GM19455 (cell line): ENCODE measurements at regions not wholly inside any gene's neighbourhood (a gene's known extent, or its start where the extent isn't known, plus 50 kb on each side); places are given as distances from the start of the nearest gene placed in this dataset.

ENCODE experiments used
- ATAC-seq: cut with Tn5 transposase; IDR thresholded peaks from one replicate; pipeline ENCODE4 v1.9.1; 2021; ENCODE audit not compliant: unreplicated experiment

GRCh38 chr14:86596024-86596423 is 1066.1 kb downstream of the FLRT2 start:
- ATAC-seq = no peak

- ATAC-seq = no peak
Measured at GRCh38 chr14:86575141-86575540, 1045.2 kb downstream of the FLRT2 start.

GRCh38 chr14:86574778-86575129 is 1044.8 kb downstream of the FLRT2 start:
- ATAC-seq = no peak

- ATAC-seq = no peak
Measured at GRCh38 chr14:86574051-86574777, 1044.3 kb downstream of the FLRT2 start.

GRCh38 chr14:86570371-86570770 is 1040.4 kb downstream of the FLRT2 start:
- no peak for ATAC-seq

- no peak for ATAC-seq
Measured at GRCh38 chr14:86543521-86543920, 1013.6 kb downstream of the FLRT2 start.

GRCh38 chr14:86541972-86542371 is 1012.0 kb downstream of the FLRT2 start:
- no peak for ATAC-seq

- no peak for ATAC-seq
Measured at GRCh38 chr14:86540636-86541247, 1010.8 kb downstream of the FLRT2 start.

GRCh38 chr14:86539361-86540070 is 1009.6 kb downstream of the FLRT2 start:
- no peak for ATAC-seq

GRCh38 chr14:86533834-86534233 is 1003.9 kb downstream of the FLRT2 start:
- no peak for ATAC-seq

GRCh38 chr14:86532219-86532618 is 1002.3 kb downstream of the FLRT2 start:
- no peak for ATAC-seq

GRCh38 chr14:86530457-86530856 is 1000.5 kb downstream of the FLRT2 start:
- no peak for ATAC-seq

- ATAC-seq = no peak
Measured at GRCh38 chr14:86527312-86527711, 997.4 kb downstream of the FLRT2 start.

- ATAC-seq = no peak
Measured at GRCh38 chr14:86525673-86526072, 995.7 kb downstream of the FLRT2 start.

- no peak for ATAC-seq
Measured at GRCh38 chr14:86521843-86522242, 991.9 kb downstream of the FLRT2 start.

- ATAC-seq = no peak
Measured at GRCh38 chr14:86521031-86521730, 991.2 kb downstream of the FLRT2 start.

GRCh38 chr14:86518298-86518697 is 988.4 kb downstream of the FLRT2 start:
- no peak for ATAC-seq

- no peak for ATAC-seq
Measured at GRCh38 chr14:86515195-86515594, 985.3 kb downstream of the FLRT2 start.

- ATAC-seq = no peak
Measured at GRCh38 chr14:86513564-86513963, 983.6 kb downstream of the FLRT2 start.

GRCh38 chr14:86513056-86513455 is 983.1 kb downstream of the FLRT2 start:
- ATAC-seq = no peak

GRCh38 chr14:86510491-86510890 is 980.5 kb downstream of the FLRT2 start:
- ATAC-seq = no peak

GRCh38 chr14:86505808-86506207 is 975.9 kb downstream of the FLRT2 start:
- ATAC-seq = no peak
